NCI-H1417 (cell line): ENCODE measurements at regions not wholly inside any gene's neighbourhood (a gene's known extent, or its start where the extent isn't known, plus 50 kb on each side); places are given as distances from the start of the nearest gene placed in this dataset.
"Not testable (repeated sequence)": the region's sequence is repeated elsewhere in the genome, so short reads cannot be mapped to it uniquely, and the experiment has no call there.

ENCODE experiments used
- DNase-seq, 3 experiments: peaks; one replicate each; lab custom pipeline; 2025; lab: John Stamatoyannopoulos, UW

GRCh38 chr6:50467931-50468330, 245.4 kb upstream of the TFAP2D start:
- no peak for DNase-seq

- no peak for DNase-seq
Measured at GRCh38 chr6:50471041-50471440, 242.3 kb upstream of the TFAP2D start.

GRCh38 chr6:50510361-50510760, 203.0 kb upstream of the TFAP2D start:
- DNase-seq: no peak

GRCh38 chr6:50520326-50521266, 192.7 kb upstream of the TFAP2D start:
- no peak for DNase-seq

GRCh38 chr6:50524341-50524740, 189.0 kb upstream of the TFAP2D start:
- DNase-seq: no peak

- DNase-seq: no peak
Measured at GRCh38 chr6:50527985-50528384, 185.3 kb upstream of the TFAP2D start.

GRCh38 chr6:50539447-50539846, 173.9 kb upstream of the TFAP2D start:
- no peak for DNase-seq

GRCh38 chr6:50541941-50542340, 171.4 kb upstream of the TFAP2D start:
- DNase-seq: no peak

GRCh38 chr6:50543666-50544065, 169.7 kb upstream of the TFAP2D start:
- no peak for DNase-seq

GRCh38 chr6:50549026-50549425, 164.3 kb upstream of the TFAP2D start:
- peak in 1 of 3 experiments; percentile 70 for DNase-seq

- peak in 1 of 3 experiments; percentile 44 for DNase-seq
Measured at GRCh38 chr6:50549475-50549874, 163.9 kb upstream of the TFAP2D start.

GRCh38 chr6:50555982-50556381, 157.3 kb upstream of the TFAP2D start:
- DNase-seq: no peak

- DNase-seq: no peak
Measured at GRCh38 chr6:50565004-50565403, 148.3 kb upstream of the TFAP2D start.

GRCh38 chr6:50571230-50571629, 142.1 kb upstream of the TFAP2D start:
- DNase-seq: not testable (repeated sequence)

- no peak for DNase-seq
Measured at GRCh38 chr6:50585441-50586330, 127.6 kb upstream of the TFAP2D start.

GRCh38 chr6:50586331-50586675, 127.0 kb upstream of the TFAP2D start:
- no peak for DNase-seq

GRCh38 chr6:50589751-50590470, 123.4 kb upstream of the TFAP2D start:
- no peak for DNase-seq

- peak in 2 of 3 experiments; percentile 23 to 68 for DNase-seq
Measured at GRCh38 chr6:50591135-50591534, 122.2 kb upstream of the TFAP2D start.

- no peak for DNase-seq
Measured at GRCh38 chr6:50600280-50600679, 113.0 kb upstream of the TFAP2D start.

GRCh38 chr6:50602292-50602691, 111.0 kb upstream of the TFAP2D start:
- peak; percentile 4 to 68 (median 25) for DNase-seq

GRCh38 chr6:50608421-50608820, 104.9 kb upstream of the TFAP2D start:
- DNase-seq: peak; percentile 6 to 70 (median 21)

- peak in 1 of 3 experiments; percentile 8 for DNase-seq
Measured at GRCh38 chr6:50610562-50610961, 102.8 kb upstream of the TFAP2D start.
